CD4-positive, alpha-beta memory T cell (primary cell): ENCODE measurements at regions not wholly inside any gene's neighbourhood (a gene's known extent, or its start where the extent isn't known, plus 50 kb on each side); places are given as distances from the start of the nearest gene placed in this dataset.

Experiments used
- CTCF ChIA-PET: fragments of 350-600 bp; sonication (Branson Sonifier 250); formaldehyde crosslinking; loops from one replicate; lab custom pipeline; 2021; ENCODE audit warnings: inconsistent platforms; ENCODE audit not compliant: partially characterized antibody; lab: Charles Lee
- POLR2A ChIA-PET: fragments of 350-600 bp; sonication (Branson Sonifier 250); formaldehyde crosslinking; loops from one replicate; lab custom pipeline; 2021; ENCODE audit not compliant: partially characterized antibody; lab: Charles Lee
- DNase-seq, 5 donors: peaks; one replicate each; pipeline versions ENCODE4 v3.0.0 to v3.0.0-alpha.2; 2020 to 2022; ENCODE audit warnings: mixed read lengths in 1 of 5
- H3K27ac ChIP-seq: one replicate; pipeline ENCODE4 v1.7.0; 2013; ENCODE audit warnings: low read depth, low read length
- H3K27me3 ChIP-seq: 2 replicates; pipeline ENCODE4 v1.7.0; 2013; ENCODE audit warnings: mild to moderate bottlenecking, low read length, moderate library complexity; ENCODE audit not compliant: insufficient read depth
- H3K36me3 ChIP-seq: 2 replicates; pipeline ENCODE4 v1.7.0; 2013; ENCODE audit warnings: mild to moderate bottlenecking, low read length, moderate library complexity; ENCODE audit not compliant: insufficient read depth
- H3K4me1 ChIP-seq: 2 replicates; pipeline ENCODE4 v1.7.0; 2013; ENCODE audit warnings: mild to moderate bottlenecking, low read length, moderate library complexity; ENCODE audit not compliant: insufficient read depth
- H3K4me3 ChIP-seq, 2 donors: one replicate each; pipeline ENCODE4 v1.7.0; 2013; ENCODE audit warnings: low read length in 2 of 2, mild to moderate bottlenecking in 1 of 2
- H3K9me3 ChIP-seq, 2 donors: one replicate each; pipeline ENCODE4 v1.7.0; 2013; ENCODE audit warnings: low read length in 2 of 2, control low read depth in 1 of 2; ENCODE audit not compliant: control insufficient read depth in 1 of 2
- H3K27ac Mint-ChIP-seq, 7 donors: one replicate each; pipeline ENCODE4 v1.8.0; 2020 to 2021; ENCODE audit warnings: mixed read lengths in 7 of 7, mild to moderate bottlenecking in 6 of 7, inconsistent platforms in 3 of 7, moderate library complexity in 3 of 7
- H3K27me3 Mint-ChIP-seq, 2 donors: one replicate each; pipeline ENCODE4 v1.8.0; 2020 to 2021; ENCODE audit warnings: mixed read lengths in 2 of 2
- H3K36me3 Mint-ChIP-seq, 2 donors: one replicate each; pipeline ENCODE4 v1.8.0; 2020 to 2021; ENCODE audit warnings: mixed read lengths in 2 of 2, inconsistent platforms in 1 of 2, mild to moderate bottlenecking in 1 of 2
- H3K4me1 Mint-ChIP-seq, 4 donors: one replicate each; pipeline ENCODE4 v1.8.0; 2020 to 2021; ENCODE audit warnings: mixed read lengths in 4 of 4, mild to moderate bottlenecking in 1 of 4
- H3K4me3 Mint-ChIP-seq, 8 donors: one replicate each; pipeline ENCODE4 v1.8.0; 2020 to 2021; ENCODE audit warnings: mixed read lengths in 8 of 8, mild to moderate bottlenecking in 7 of 8, moderate library complexity in 6 of 8, inconsistent platforms in 3 of 8
- H3K9me3 Mint-ChIP-seq, 8 donors: one replicate each; pipeline ENCODE4 v1.8.0; 2020 to 2021; ENCODE audit warnings: mixed read lengths in 8 of 8, mild to moderate bottlenecking in 5 of 8, inconsistent platforms in 3 of 8, moderate library complexity in 1 of 8
- intact Hi-C: fragments of 100-400 bp; cut with micrococcal nuclease; formaldehyde crosslinking; loops from one replicate; pipeline ENCODE4 v1.15.1; 2023

DNA sequence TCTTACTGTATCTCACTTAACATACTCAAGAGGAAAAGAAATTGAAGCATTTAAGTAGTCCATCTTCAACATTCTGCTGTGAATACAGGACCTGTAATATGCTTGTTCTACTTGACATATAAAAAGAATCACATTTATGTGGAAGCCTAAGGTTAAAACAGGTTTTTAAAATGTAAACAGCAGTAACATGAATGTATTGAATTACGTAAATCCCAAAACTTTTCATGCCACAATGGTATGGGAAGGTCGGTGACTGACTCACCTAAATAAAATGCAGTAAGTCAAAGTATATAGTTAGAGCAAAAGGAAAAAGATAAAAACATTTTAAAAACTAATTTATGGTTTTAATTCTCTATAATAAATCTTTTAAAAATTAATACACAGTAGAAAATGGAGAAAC is 115.7 kb upstream of the TJP1 start:
- Mint-ChIP-seq H3K27ac (no peak overlapping the region), H3K36me3 (no peaks in the 10 kb centered on the region), H3K9me3 (peaks cover 0 to 1% (median 0%) of the 10 kb centered on the region in 8 donors), H3K4me3 (no peak overlapping the region), H3K27me3 (peaks cover 5 to 11% of the 10 kb centered on the region in 2 donors), H3K4me1 (no peaks in the 10 kb centered on the region)
- Histone ChIP-seq H3K27ac (no peak overlapping the region), H3K4me3 (no peak overlapping the region), H3K36me3 (no peaks in the 10 kb centered on the region), H3K27me3 (no peaks in the 10 kb centered on the region), H3K9me3 (no peaks in the 10 kb centered on the region), H3K4me1 (no peaks in the 10 kb centered on the region)
- ChIA-PET POLR2A (no interaction called here), CTCF (no interaction called here)
- intact Hi-C loops = no loop called here
- DNase-seq = no peak

DNA sequence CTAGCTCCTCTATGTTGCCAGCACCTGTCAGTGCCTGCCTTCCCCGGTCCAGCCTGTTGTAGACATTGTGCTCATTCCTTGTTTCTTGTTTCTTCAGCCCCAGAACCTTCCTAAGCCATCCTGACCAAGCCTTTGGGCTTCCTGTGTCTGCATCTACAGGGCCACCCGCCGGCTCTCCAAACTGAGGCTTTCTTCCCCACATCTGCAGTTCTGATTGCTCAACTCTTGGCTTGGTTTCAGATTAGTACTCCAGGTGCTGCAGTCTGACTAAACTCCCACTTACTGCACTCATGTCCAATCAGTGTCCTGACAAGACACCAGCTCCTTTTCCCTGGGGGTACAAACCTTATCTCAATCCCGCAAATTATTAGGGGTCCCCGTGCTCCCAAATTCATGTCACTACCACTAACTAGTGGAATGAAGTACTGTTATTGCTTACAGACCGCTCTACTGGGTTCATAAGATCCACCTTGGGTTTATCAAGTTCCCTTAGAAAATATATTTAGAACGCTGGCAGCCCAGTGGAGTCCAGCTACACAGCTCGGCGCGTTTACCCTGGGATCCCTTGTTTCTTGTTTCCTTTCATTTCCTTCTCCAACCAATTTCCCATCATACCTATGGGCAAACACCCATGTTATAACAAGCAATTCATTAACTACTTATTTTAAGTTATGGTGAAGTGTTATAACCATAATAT is 114.2 kb upstream of the TJP1 start:
- H3K9me3 Mint-ChIP-seq = no peaks in the 10 kb centered on the region

DNA sequence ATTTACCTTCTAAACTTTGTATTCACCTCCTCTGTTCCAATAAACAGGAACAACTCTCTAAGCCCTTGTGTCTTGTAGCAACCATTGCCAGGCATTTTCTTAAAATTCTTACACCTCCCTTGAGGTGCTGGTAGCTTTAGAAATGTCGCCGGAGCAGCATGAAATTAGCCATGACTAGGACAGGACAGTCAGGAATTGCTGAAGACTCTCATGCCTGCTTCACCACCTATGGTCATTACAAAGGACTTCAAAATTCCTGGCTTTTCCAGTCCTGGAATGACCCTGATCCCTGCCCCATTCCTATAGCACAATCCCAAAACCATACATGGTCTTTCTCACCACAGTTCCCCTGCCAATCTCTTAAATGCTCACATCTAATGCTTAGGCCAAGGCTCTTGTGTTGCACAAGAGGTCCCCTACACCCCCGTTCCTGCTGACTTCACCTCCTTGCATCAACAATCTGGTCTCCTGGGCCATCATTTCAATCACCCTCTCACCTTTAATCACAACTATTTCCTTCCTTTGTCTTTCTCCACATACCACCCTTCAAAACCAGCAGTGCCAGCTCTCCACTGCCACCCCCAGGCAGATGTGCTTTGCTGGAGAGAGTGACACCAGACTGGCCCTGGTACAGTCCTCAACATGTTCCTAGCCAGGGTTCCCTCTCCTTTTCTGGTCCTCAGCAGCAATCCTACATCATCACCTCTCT is 113.2 kb upstream of the TJP1 start:
- H3K4me1 Mint-ChIP-seq = no peaks in the 10 kb centered on the region
- Histone ChIP-seq H3K4me1 (no peaks in the 10 kb centered on the region), H3K4me3 (no peak overlapping the region), H3K27me3 (no peaks in the 10 kb centered on the region), H3K9me3 (no peaks in the 10 kb centered on the region), H3K36me3 (no peaks in the 10 kb centered on the region), H3K27ac (no peak overlapping the region)
- no peak overlapping the region for H3K27ac Mint-ChIP-seq
- H3K4me3 Mint-ChIP-seq = no peak overlapping the region
- no peaks in the 10 kb centered on the region for H3K9me3 Mint-ChIP-seq
- no peaks in the 10 kb centered on the region for H3K36me3 Mint-ChIP-seq
- no peak for DNase-seq
- intact Hi-C loops = no loop called here
- CTCF ChIA-PET = interaction anchor here (1.1 kb wide), 1 partner anchor 10 kb away, joined by 3 read pairs; no protein-coding TSS in a partner anchor
- peaks cover 5 to 9% of the 10 kb centered on the region in 2 donors for H3K27me3 Mint-ChIP-seq
- POLR2A ChIA-PET = no interaction called here

More for the DNA sequence above, 114.2 kb upstream of the TJP1 start:
- H3K9me3 ChIP-seq = no peaks in the 10 kb centered on the region
- no peak overlapping the region for H3K4me3 Mint-ChIP-seq
- H3K4me3 ChIP-seq = no peak overlapping the region
- no peaks in the 10 kb centered on the region for H3K27me3 ChIP-seq
- ChIA-PET POLR2A (no interaction called here), CTCF (interaction anchor here (1.1 kb wide), 1 partner anchor 11 kb away, joined by 3 read pairs; no protein-coding TSS in a partner anchor)
- H3K27ac ChIP-seq = no peak overlapping the region
- DNase-seq = no peak
- H3K36me3 ChIP-seq = no peaks in the 10 kb centered on the region
- H3K27ac Mint-ChIP-seq = no peak overlapping the region
- H3K27me3 Mint-ChIP-seq = peaks cover 5 to 9% of the 10 kb centered on the region in 2 donors
- H3K4me1 ChIP-seq = no peaks in the 10 kb centered on the region
- intact Hi-C loops = no loop called here
- no peaks in the 10 kb centered on the region for H3K36me3 Mint-ChIP-seq
- H3K4me1 Mint-ChIP-seq = no peaks in the 10 kb centered on the region

DNA sequence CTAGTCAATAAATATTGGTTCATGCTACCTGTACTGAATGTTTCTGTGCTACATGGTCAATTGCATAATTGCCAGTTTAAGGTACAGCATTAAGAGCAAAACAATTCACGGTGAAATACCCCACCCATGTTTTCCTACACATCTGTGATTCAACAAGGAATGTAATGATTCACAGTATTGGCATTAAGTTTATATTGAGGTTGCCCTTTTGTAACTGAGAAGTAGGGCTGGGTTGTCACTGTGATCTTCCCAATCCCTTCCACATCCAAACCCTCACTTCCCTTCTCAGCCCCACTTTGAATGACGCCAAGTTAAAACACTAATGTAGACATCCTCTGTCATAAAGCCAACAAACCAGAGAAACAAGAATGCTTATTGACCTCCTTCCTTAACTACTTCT is 112.0 kb upstream of the TJP1 start:
- no peak overlapping the region for H3K27ac ChIP-seq
- CTCF ChIA-PET = no interaction called here
- no peaks in the 10 kb centered on the region for H3K27me3 ChIP-seq
- H3K9me3 ChIP-seq = no peaks in the 10 kb centered on the region
- H3K4me1 ChIP-seq = no peaks in the 10 kb centered on the region
- Mint-ChIP-seq H3K4me3 (no peak overlapping the region), H3K27me3 (peaks cover 5 to 9% of the 10 kb centered on the region in 2 donors), H3K27ac (no peak overlapping the region), H3K9me3 (no peaks in the 10 kb centered on the region), H3K36me3 (no peaks in the 10 kb centered on the region), H3K4me1 (no peaks in the 10 kb centered on the region)
- intact Hi-C loops = no loop called here
- DNase-seq = no peak
- H3K36me3 ChIP-seq = no peaks in the 10 kb centered on the region
- no peak overlapping the region for H3K4me3 ChIP-seq
- POLR2A ChIA-PET = no interaction called here

DNA sequence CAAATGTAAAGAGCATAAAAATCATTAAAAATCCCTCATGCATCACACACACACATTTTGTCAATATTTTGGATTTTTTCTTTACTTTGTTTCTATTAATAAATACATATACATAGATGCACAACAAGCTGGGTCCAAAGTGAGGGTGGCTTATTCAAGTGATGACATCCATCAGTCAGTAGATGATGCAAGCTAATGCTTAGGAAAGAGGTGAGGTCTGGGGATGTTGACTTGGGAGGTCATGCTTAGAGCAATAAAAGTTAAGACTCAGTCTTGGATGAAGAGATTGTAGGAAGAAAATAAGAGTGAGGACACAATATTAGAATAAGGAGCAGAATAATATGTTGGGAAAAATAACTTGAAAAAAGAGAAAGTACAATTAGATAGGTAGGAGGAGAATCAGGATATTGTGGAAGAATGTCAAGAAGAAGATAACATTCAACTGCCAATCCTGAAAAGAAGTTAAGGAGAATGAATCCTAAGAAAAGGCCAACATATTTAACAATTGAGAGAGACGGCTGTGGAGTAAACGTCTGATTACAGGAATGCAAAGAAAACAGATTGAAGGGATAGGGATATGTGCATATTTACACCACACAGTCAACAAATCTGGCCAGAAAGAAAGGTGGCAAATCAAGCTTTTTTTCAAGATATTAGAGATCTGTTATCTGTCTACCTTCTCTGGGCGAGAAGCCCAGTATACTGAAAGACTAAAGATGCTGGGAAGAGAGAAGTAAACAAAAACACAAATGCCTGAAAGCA is 111.0 kb upstream of the TJP1 start:
- no peak for DNase-seq
- H3K4me3 Mint-ChIP-seq = no peak overlapping the region
- Histone ChIP-seq H3K4me3 (no peak overlapping the region), H3K4me1 (no peaks in the 10 kb centered on the region), H3K36me3 (no peaks in the 10 kb centered on the region), H3K27ac (no peak overlapping the region), H3K9me3 (no peaks in the 10 kb centered on the region), H3K27me3 (no peaks in the 10 kb centered on the region)
- H3K27ac Mint-ChIP-seq = no peak overlapping the region
- ChIA-PET POLR2A (no interaction called here), CTCF (no interaction called here)
- H3K27me3 Mint-ChIP-seq = peaks cover 7 to 9% of the 10 kb centered on the region in 2 donors
- H3K4me1 Mint-ChIP-seq = no peaks in the 10 kb centered on the region
- intact Hi-C loops = no loop called here
- H3K9me3 Mint-ChIP-seq = no peaks in the 10 kb centered on the region
- H3K36me3 Mint-ChIP-seq = no peaks in the 10 kb centered on the region

DNA sequence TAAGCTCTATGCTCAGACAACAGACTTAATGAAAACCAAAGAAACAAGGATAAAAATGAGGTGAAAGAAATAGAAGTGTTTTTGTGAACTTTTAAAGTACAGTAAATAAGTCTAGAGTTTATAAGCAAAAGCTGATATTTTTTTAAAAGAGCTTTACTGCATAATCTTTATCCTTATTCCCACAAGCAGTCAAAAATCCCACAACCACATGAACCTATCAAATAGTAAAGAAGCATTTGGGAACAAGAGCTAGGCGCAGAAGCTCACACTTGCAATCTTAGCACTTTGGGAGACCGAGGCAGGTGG is 103.8 kb upstream of the TJP1 start:
- ChIA-PET POLR2A (no interaction called here), CTCF (interaction anchor here (0.6 to 2.7 kb wide), 3 partner anchors 10 to 178 kb away, joined by 3 to 15 read pairs (median 3); no protein-coding TSS in a partner anchor)
- Histone ChIP-seq H3K27me3 (no peaks in the 10 kb centered on the region), H3K4me3 (no peak overlapping the region), H3K36me3 (no peaks in the 10 kb centered on the region), H3K4me1 (no peaks in the 10 kb centered on the region), H3K9me3 (no peaks in the 10 kb centered on the region), H3K27ac (no peak overlapping the region)
- Mint-ChIP-seq H3K36me3 (no peaks in the 10 kb centered on the region), H3K27ac (no peak overlapping the region), H3K9me3 (no peaks in the 10 kb centered on the region), H3K4me3 (no peak overlapping the region), H3K4me1 (no peaks in the 10 kb centered on the region), H3K27me3 (peaks cover 7 to 18% of the 10 kb centered on the region in 2 donors)
- no peak for DNase-seq
- intact Hi-C loops = loop anchor here (5.0 kb wide), 1 partner anchor 179 kb away; no protein-coding TSS in a partner anchor
